Nucleus accumbens (tissue), 56 donors: ENCODE measurements at regions not wholly inside any gene's neighbourhood (a gene's known extent, or its start where the extent isn't known, plus 50 kb on each side); places are given as distances from the start of the nearest gene placed in this dataset.

ENCODE experiments used
- DNase-seq, 56 donors: peaks; one replicate each; lab custom pipeline; 2025; lab: John Stamatoyannopoulos, UW

DNA sequence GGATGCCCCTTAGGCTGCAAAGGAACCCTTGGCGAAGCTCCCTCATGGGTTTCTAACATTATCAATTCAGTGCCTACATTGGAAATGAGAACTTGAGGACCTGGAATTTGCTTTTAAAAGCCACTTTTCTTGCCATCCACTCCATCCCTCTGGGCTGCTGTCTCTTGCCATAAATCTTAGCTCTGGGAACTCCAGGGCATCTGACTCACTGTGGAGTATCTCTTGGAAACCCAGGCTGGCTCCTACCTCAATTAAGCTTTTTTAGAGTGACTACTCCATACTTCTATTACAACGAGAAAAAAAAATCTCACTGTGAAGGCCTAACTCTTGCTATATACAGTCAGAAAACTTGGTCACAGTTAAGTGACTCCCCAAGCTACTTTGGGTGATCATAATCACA, 227.2 kb upstream of the SETBP1 start:
- DNase-seq, result no peak

DNA sequence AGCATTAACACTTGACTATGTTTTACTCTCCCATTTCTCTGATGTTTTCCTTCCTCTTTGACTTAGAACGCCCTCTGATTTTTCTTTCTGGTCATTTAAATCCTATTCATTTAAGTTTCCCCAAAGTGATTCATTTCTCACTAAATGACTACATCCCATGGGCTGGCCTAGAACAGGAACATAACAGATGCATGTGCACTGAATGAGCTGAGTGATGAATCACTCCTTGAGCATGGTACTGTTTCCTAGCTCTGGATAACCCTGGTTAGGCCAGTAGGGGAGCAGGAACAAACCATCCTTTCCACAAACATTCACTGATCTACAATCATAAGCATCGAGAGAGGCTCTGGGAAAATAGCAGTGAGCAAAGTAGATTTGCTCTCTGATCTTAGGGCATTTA, 221.9 kb upstream of the SETBP1 start:
- no peak for DNase-seq

DNA sequence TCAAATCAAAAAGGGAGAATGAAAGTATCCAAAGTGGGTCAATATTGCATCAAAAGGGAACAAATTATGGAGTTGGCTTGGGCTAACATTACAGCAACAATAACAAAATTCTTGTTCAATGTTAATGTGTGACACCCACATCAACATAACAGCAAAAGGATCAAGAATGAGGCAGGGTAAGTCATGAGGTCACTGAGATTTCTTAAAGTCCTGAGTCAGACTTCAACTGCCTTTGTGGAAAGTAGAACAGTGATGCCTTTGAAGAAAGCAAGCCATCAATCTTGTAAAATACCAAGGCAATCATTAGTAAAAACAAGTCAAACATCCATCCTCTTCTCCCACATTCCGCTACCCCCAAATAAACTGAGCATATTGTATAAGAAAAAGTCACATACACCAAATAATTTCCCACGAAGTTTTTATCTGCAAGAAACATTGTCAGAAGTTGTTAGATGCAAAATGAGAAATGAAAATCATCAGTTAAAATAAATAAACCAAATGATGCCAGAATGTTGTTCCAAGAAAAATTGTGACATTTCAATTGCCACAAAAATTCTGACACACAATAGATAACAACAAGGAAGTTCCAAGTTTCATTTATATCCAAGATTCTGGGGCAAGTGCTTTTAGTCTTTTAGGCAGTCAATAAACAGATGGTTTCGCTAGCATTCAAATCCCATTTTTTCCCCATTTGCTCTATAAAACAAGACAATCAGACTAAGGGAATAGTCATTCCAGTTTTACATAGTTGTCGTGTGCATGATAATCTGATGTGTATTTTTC, 216.1 kb upstream of the SETBP1 start:
- DNase-seq, result no peak

DNA sequence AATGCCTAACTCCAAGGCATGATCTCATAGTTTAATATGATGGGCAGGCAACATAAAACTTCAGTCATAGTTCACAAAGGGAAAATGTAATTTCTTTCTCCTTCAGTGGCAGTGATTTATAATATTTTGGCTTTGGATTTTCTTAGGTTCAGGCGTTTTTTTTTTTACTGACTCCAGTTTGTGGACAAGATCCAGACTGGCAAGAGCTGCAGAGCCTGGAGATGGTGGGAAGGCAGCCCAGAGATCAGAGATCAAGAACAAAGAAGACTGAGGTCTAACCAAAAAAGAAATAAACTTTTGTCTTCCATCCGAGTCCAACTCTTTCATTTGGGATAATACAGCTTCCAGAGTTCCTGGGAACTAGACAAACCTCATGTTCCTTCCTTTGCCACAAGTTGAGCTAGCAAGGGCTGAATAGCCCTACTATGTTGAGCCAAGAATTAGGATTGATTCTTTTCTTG, 215.3 kb upstream of the SETBP1 start:
- DNase-seq, result peak in 6 of 56 donors; percentile 0 to 11 (median 2)

DNA sequence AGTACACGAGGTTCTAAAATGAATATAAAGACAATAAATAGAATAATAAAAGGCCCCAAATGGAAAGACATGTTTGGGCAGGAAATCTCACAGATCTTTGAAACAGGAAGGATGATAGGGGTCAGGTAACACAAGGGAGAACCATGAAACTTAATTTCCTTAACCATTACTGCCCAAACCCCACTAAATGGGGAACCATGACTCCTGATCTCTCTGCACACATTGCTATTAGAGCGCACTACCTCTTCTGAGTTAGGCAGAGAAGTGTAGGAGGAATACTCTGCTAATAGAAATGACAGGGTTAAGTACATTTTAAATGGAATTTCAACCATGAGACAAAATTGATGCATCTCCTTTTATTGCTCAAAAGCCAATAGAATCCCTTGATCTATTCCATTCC, 213.7 kb upstream of the SETBP1 start:
- no peak for DNase-seq

DNA sequence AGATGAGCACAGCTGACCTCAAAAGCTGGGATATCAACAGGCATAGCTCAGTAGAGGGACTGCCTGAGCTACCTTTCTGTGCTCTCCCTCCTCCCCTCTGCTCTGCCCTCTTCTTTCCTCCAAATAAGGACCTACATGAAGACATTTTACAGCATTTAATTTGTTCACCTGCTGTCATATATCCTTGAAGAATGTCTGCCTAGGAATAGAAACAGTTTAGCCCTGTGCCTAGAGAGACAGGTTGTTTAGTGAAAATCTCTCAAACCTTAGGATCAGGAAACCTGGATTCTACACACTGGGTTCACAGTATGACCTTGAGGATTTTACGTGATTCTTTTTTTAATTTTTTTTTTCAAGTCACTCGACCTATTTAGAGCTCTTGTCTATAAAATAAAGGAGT, 213.0 kb upstream of the SETBP1 start:
- DNase-seq, result no peak

DNA sequence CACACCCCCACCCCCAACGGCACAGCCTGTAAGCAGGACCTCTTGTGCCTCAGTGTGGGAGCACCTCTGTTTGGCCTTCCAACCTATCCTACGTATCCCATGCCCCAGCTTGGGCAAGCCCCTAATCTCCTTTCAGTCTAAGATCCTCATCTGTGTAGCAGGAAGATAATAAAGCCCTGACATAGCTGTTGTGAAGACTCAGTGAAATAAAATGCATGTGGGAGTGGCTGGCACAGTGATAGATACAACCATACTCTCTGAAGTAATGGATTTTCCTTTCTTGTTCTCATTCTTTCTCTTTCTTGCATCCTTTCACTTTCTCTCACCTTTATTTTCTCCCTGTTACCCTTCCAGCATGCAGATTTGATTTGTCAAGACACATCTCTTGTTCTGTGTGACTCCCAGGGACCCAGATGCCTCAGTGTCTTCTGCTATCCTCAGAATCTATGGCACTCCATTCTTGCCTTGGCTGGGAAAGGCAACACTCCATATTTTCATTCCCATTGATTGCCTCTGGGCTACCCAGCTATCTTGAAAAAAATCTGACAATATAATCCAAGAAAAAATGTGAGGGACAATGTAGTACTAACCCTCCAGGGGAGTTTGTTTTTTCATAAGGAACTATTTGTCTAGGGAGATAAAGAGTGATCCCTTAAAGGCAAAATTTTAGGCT, 207.2 kb upstream of the SETBP1 start:
- no peak for DNase-seq

DNA sequence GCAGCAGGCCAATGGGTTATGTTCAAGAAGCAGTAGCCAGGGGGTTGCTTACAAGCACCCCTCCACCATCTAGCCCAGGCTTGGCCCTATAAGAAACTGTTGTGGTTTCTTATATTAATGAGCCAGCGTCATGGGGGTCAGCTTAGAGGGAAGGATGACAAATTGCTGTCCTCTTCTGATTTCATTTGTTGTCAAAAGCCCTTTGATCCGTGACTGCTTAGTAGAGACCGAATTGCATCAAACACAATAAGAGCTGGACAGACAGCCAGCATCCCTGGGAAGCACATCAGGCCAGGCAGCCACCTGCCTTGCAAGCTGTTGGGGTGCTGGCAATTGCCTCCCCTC, 206.6 kb upstream of the SETBP1 start:
- no peak for DNase-seq

DNA sequence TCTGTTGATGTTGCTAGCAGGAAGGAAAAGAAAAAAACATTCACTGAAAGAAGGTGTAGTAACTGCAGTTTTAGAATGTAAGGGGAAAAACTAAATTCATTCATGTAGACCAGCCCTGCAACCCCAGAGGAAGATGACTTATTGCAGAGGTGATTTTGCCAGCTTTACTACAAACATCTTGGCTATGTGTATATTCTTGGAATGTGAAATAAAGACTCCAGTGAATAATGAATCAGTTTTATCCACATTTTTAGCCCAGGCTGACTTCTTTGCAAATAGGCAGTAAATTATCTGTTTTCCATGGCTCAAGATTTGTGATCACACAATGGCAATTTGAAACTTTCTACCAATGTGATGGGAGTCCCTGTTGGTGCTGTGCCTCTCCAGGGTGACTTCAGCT, 206.1 kb upstream of the SETBP1 start:
- no peak for DNase-seq

DNA sequence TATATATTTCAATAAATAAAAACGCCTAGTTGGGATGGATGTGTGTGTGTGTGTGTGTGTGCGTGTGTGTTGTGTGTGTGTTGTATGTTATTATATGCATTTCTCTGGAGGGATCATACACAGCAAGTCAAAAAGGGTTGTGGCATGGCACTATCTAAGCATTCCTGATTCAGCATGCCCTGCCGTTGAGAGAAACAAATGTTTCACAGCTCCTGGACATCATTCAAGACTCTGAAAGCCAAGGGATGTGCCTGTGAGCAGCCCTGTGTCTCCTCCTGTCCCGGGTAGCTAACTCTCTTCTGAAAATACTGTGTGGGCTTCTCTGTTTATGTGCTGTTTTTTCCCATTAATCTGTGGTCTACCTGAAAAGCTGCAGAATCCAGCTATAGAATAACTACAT, 197.9 kb upstream of the SETBP1 start:
- DNase-seq, result no peak

DNA sequence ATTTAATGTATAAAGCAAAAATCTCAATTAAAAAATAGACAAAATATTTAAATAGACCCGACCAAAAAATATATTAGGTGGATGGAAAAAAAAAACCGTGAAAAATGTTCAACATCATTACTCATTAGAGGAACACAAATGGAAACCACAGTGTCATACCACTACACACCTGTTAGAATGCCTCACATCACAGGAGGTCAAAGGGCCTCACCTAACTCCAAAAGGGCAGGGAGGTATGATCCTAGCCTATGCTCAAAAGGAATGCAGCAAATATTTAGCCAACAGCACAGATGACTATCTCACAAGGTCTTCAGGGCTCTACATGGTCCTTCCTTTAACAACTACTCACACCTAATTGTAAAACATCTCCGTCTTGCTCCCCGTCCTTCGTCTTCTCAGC, 185.5 kb upstream of the SETBP1 start:
- no peak for DNase-seq

DNA sequence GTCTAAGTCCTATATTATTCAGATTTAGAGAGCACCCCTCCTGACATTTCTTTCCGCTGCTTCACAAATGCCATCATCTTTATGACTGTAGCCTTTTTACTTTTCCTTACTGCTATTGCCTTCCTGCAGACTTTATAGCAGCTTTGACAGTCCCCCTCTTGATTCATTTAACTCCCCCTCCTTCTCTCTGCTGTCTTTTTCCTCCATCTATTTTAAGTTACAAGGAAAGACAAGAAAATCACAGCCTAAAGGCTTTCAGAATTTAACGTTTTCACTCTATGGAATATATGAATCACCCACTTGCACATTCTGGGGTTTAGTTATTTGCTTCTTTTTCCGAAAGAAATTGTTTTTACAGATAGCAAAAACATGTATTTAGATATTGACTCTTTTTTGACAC, 183.4 kb upstream of the SETBP1 start:
- no peak for DNase-seq

DNA sequence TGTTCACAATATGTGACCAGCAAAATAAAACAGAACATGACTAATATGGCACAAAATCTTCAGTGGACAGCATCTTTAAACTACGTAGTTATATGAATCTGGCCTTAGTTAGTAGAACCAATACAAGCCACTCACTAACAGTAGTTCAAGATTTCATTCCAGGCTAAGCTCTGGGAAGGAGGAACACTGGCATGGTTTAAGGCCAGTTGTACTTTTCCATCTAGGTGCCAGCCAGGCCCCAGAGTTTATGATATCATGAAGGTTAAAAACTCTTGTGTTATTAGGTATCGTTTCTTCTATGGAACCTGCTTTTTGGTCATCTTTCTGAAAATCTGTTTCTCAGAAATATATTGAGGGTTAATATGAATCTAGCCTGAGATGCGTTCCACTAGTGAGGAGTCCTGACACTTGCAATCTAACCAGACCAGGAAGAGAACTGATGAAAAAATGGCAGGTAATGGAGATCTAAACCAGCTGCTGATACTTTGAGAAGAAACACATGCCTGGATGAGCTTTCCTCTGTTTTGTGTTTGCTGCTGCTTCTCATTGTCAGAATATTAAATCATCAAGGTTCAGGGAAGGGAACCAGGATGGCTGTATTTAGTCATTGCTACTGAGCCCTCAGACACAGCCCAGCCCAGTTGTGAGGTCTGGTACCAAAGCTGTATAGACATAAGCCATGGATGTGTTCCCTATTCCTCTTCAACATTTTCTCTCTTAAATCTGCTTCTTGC, 182.8 kb upstream of the SETBP1 start:
- no peak for DNase-seq

DNA sequence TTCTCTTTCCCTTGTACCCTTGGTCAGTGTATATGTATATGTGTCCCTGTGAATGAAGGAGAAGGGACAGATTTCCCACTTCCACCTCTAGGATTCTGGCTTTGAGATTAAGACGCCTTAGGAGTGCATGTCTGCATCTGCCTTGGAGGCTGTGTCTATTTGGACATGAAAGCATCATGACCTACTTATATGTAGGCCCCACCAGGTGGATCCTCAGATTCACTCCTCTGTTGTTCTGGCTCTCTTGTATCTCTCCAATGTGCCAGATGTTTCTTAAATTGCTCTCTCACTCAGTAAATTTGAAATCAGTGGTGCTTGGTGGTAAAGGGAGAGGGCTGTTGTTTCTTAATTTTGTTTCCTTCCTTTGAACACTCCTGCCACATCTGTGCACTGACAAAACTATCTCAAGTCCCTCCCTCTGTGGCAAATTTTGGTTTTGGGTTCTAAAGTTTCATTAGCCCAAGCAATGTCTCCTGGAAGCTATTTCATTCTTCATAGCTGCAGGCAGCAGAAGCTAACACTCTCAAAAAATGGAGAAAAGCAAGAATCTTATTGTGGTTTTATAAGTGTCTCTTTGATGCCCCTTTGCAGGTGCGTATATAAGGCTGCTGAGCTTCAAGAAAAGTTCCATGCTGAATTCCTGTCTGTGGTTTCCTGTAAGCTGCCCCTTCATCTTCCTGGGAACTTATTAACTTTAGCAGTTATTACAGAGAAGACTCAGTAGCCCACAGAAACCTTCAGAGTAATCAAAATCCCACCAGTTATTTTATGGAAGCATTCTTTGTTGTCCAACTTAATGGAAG, 179.7 kb upstream of the SETBP1 start:
- DNase-seq, result no peak

DNA sequence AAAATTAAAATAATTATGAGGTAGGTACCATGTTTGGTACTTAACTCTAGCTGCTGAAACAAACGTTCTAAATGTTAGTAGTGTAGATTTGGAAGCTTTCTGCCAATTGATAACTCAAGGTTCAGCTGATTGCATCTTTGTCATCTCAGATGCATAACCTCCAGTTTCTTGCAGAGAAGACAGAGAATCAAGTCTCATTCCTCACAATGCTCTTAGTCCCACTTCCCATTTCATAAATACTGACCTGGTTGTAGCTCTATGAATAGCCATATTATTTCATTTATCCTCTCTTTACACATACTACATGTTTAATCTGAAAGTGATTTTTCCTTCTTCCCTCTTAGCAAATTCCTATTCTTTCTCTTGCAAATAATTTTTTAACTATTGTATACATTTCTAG, 178.5 kb upstream of the SETBP1 start:
- no peak for DNase-seq

DNA sequence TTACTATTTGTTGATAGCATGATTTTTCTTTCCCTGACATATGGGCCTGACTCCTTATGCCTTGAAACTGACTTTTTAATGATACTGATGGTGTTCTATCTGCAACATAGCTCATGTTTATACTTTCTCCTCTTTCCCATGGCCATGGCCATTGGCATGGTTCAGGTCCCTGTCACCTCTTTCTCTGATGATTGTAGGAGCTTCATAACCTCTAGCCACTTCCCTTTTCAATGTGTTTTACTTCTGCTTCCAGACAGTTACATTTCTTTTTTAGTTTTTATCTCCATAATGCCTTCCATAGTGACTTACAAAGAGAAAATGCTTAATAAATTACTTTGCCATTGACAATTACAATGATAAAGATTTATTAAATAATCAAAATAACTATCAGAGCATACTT, 177.9 kb upstream of the SETBP1 start:
- no peak for DNase-seq

DNA sequence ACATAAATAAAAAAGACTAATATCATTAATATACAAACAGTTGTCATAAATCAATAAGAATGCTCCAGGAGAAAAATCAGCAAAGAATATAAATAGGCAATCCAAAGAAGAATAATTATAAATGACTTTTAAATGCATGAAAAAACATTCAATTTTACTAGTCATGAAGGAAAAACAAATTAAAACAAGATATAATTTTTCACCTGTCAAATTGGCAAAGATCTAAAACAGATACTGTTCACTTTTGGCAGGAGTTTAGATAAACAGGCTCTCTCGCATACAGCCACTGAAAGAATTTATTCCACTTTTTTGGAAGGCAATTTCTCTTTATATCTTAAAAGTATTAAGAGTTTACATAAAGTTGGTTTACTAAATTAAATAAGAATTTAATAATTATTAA, 176.8 kb upstream of the SETBP1 start:
- no peak for DNase-seq

DNA sequence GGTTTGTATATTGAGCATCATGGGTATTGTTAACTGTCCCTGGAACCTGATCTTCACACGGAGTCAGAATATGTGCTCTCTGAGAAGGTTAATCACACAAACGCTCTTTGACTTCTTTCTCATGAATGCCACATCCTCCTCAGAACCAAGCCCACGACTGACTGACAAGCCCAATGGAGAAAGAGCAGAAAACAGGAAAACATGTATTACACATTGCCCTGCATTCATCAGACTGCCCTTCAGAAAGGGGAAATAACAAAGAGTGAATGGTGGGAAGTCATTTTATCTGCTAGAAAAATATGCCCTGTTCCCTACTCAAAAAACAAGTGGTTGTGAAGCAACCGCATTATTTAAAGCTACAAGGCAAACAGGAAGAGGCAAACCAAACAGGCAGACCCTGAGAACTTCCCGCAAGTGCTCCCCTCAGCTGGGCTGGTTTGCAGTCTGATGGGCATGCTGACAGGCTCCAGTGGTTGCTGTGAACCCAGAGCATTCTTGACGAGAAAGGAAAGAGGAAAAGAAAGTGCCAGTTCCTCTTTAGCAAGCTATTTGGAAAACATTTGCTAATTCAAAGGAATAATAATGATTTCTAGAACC, 172.9 kb upstream of the SETBP1 start:
- peak in 28 of 56 donors; percentile 1 to 62 (median 11) for DNase-seq

DNA sequence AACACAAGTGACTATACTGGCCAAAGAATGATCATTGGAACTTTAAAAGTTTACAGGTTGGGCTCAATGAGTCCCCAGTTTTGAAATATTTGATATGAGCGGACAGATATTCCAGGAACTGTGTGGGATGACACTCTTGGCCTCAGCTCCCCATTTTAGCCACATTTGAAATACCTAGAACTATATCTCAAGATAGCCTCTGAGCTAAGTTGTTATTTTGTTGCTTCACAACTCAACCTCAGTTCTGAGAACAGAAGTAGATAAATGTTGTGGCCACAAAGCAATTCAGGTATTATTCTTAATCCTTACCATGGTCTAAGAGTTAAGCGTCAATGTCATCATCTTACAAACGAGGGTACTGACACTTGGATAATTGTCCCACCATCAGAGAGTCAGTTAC, 172.2 kb upstream of the SETBP1 start:
- no peak for DNase-seq

DNA sequence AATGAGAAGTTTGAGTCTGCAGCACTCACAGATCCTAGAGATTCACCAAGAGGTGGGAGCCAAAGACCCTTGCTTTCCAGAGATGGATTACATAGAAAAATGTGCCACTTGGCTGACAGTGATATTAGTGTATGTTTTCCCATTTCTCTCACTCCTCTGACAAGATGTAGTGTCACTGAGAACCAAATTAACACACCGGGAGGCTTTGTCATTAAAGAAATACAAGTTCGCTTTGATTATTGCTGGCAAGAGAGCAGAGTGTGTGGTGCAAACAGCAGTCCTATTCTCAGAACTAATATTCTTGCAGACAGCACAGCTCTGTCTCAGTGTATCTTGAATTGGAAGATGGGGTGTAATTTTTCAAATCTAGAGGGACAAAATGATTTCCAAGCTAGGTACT, 171.6 kb upstream of the SETBP1 start:
- DNase-seq, result no peak
